ENCODE measurements at regions not wholly inside any gene's neighbourhood (a gene's known extent, or its start where the extent isn't known, plus 50 kb on each side); places are given as distances from the start of the nearest gene placed in this dataset.

GRCh38 chr1:50358962-50359361 lies 64.3 kb downstream of the DMRTA2 start:
- DNase-seq, result no peak

- DNase-seq, result no peak
These were observed 66.1 kb downstream of the DMRTA2 start for GRCh38 chr1:50357186-50357585.

GRCh38 chr1:50354813-50355212 lies 68.4 kb downstream of the DMRTA2 start:
- DNase-seq, result no peak

GRCh38 chr1:50352428-50352827 lies 70.8 kb downstream of the DMRTA2 start:
- no peak for DNase-seq

- no peak for DNase-seq
These were observed 72.4 kb downstream of the DMRTA2 start for GRCh38 chr1:50350868-50351267.

- no peak for DNase-seq
These were observed 72.8 kb downstream of the DMRTA2 start for GRCh38 chr1:50350421-50350820.

- no peak for DNase-seq
These were observed 74.0 kb downstream of the DMRTA2 start for GRCh38 chr1:50349242-50349565.

GRCh38 chr1:50348449-50349241 lies 74.6 kb downstream of the DMRTA2 start:
- no peak for DNase-seq

GRCh38 chr1:50347933-50348332 lies 75.3 kb downstream of the DMRTA2 start:
- no peak for DNase-seq

- DNase-seq, result no peak
These were observed 76.6 kb downstream of the DMRTA2 start for GRCh38 chr1:50346621-50347020.

GRCh38 chr1:50343323-50343722 lies 79.9 kb downstream of the DMRTA2 start:
- no peak for DNase-seq

- no peak for DNase-seq
These were observed 80.7 kb downstream of the DMRTA2 start for GRCh38 chr1:50342525-50342924.

GRCh38 chr1:50335036-50335435 lies 88.2 kb downstream of the DMRTA2 start:
- DNase-seq, result no peak

- peak; percentile 46 for DNase-seq
These were observed 89.7 kb downstream of the DMRTA2 start for GRCh38 chr1:50333595-50333974.

- peak; percentile 27 for DNase-seq
These were observed 90.2 kb downstream of the DMRTA2 start for GRCh38 chr1:50332941-50333594.

- no peak for DNase-seq
These were observed 93.8 kb downstream of the DMRTA2 start for GRCh38 chr1:50329332-50329932.

GRCh38 chr1:50328552-50328951 lies 94.7 kb downstream of the DMRTA2 start:
- no peak for DNase-seq

GRCh38 chr1:50326026-50326425 lies 97.2 kb downstream of the DMRTA2 start:
- no peak for DNase-seq

GRCh38 chr1:50322579-50322978 lies 100.7 kb downstream of the DMRTA2 start:
- no peak for DNase-seq

- DNase-seq, result no peak
These were observed 104.8 kb downstream of the DMRTA2 start for GRCh38 chr1:50318428-50318827.

- DNase-seq, result no peak
These were observed 114.4 kb downstream of the DMRTA2 start for GRCh38 chr1:50308878-50309277.

- DNase-seq, result no peak
These were observed 117.4 kb downstream of the DMRTA2 start for GRCh38 chr1:50305808-50306207.

- no peak for DNase-seq
These were observed 122.9 kb downstream of the DMRTA2 start for GRCh38 chr1:50300297-50300696.

GRCh38 chr1:50295566-50295965 lies 127.7 kb downstream of the DMRTA2 start:
- no peak for DNase-seq

Measured in activated CD8-positive, alpha-beta memory T cell treated with anti-CD3 and anti-CD28 coated beads, Interleukin-2, amount 50 U/mL, for 4 hours (primary cell).